ENCODE measurements at regions not wholly inside any gene's neighbourhood (a gene's known extent, or its start where the extent isn't known, plus 50 kb on each side); places are given as distances from the start of the nearest gene placed in this dataset.

DNA sequence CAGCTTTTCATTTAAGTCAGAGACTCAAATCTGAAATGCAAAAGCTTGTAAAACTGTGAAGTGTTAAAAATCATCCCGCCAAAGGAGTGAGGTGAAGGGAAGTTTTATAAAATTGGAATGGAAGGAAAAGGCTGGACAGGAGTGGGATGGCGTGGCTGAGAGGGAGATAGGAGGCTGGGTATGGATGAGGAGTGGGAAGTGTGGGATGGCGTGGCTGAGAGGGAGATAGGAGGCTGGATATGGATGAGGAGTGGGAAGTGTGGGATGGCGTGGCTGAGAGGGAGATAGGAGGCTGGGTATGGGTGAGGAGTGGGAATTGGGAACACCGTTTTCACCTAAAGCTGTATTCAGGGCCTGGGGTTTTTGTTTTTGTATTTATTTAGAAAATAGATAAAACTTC is 59.4 kb upstream of the NKX2-2 start:
- DNase-seq (ENCODE audit: low read depth, low spot score) (no peak), ATAC-seq (no peak), FAIRE-seq (no peak)
- ChIA-PET RAD21 (ENCODE audit: unreplicated experiment) (interaction anchor here (3.5 to 3.9 kb wide), 2 partner anchors 42 to 44 kb away, joined by 18 to 55 read pairs; no protein-coding TSS in a partner anchor), POLR2A (interaction anchor here (0.6 kb wide), 1 partner anchor 337 kb away, joined by 5 read pairs; no protein-coding TSS in a partner anchor), SMC1A (ENCODE audit: uncharacterized antibody, unreplicated experiment) (interaction anchor here (1.0 to 9.4 kb wide), 6 partner anchors 15 to 337 kb away, joined by 3 to 131 read pairs (median 16); no protein-coding TSS in a partner anchor), CTCF (interaction anchor here (0.8 to 7.3 kb wide), 11 partner anchors 11 to 338 kb away, joined by 3 to 149 read pairs (median 29); no protein-coding TSS in a partner anchor)
- intact Hi-C loops (cut with micrococcal nuclease; ENCODE audit: unreplicated experiment), result loop anchor here (2.0 kb wide), 1 partner anchor 336 kb away; no protein-coding TSS in a partner anchor
- Histone ChIP-seq H3K79me2 (ENCODE audit: control insufficient read depth, insufficient read depth, low read length) (no peaks in the 10 kb centered on the region), H2AFZ (ENCODE audit: control insufficient read depth, low read depth, low read length) (no peak overlapping the region), H3K4me3 (no peak overlapping the region), H3K36me3 (ENCODE audit: control insufficient read depth in 2 of 2, insufficient read depth in 2 of 2, low read length in 1 of 2) (no peaks in the 10 kb centered on the region), H3K4me1 (ENCODE audit: control insufficient read depth, insufficient read depth, low read length) (no peaks in the 10 kb centered on the region), H3K9me3 (replicated peaks; ENCODE audit: control insufficient read depth, insufficient read depth, low read length) (no peaks in the 10 kb centered on the region), H3K4me2 (ENCODE audit: control insufficient read depth, insufficient read depth) (no peak overlapping the region), H4K20me1 (ENCODE audit: control insufficient read depth, insufficient read depth) (no peaks in the 10 kb centered on the region), H3K9ac (ENCODE audit: control insufficient read depth, insufficient read depth, low read length) (no peak overlapping the region), H3K27me3 (replicated peaks in 1 of 2; ENCODE audit: control insufficient read depth in 2 of 2, insufficient read depth in 2 of 2, low read length in 1 of 2) (peaks cover 0 to 3% of the 10 kb centered on the region in 2 experiments; a peak in 2 of 4 replicates), H3K27ac (ENCODE audit: control insufficient read depth, insufficient read depth) (no peak overlapping the region)
- in situ Hi-C loops (cut with MboI), result loop anchor here (10.0 kb wide), 1 partner anchor 48 kb away; no protein-coding TSS in a partner anchor
- no TSS peak for BruUV-seq (replicated peaks)
- WGBS (ENCODE audit: insufficient coverage, insufficient replicate concordance, low lambda C conversion rate, missing lambda C conversion rate), result 9% methylated on average over 5 of the region's 5 CpGs
- TF ChIP-seq, protein P1, sequence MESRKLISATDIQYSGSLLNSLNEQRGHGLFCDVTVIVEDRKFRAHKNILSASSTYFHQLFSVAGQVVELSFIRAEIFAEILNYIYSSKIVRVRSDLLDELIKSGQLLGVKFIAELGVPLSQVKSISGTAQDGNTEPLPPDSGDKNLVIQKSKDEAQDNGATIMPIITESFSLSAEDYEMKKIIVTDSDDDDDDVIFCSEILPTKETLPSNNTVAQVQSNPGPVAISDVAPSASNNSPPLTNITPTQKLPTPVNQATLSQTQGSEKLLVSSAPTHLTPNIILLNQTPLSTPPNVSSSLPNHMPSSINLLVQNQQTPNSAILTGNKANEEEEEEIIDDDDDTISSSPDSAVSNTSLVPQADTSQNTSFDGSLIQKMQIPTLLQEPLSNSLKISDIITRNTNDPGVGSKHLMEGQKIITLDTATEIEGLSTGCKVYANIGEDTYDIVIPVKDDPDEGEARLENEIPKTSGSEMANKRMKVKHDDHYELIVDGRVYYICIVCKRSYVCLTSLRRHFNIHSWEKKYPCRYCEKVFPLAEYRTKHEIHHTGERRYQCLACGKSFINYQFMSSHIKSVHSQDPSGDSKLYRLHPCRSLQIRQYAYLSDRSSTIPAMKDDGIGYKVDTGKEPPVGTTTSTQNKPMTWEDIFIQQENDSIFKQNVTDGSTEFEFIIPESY (IDR thresholded peaks at IDR 0.05), result no peak
- TF ChIP-seq, protein P2, sequence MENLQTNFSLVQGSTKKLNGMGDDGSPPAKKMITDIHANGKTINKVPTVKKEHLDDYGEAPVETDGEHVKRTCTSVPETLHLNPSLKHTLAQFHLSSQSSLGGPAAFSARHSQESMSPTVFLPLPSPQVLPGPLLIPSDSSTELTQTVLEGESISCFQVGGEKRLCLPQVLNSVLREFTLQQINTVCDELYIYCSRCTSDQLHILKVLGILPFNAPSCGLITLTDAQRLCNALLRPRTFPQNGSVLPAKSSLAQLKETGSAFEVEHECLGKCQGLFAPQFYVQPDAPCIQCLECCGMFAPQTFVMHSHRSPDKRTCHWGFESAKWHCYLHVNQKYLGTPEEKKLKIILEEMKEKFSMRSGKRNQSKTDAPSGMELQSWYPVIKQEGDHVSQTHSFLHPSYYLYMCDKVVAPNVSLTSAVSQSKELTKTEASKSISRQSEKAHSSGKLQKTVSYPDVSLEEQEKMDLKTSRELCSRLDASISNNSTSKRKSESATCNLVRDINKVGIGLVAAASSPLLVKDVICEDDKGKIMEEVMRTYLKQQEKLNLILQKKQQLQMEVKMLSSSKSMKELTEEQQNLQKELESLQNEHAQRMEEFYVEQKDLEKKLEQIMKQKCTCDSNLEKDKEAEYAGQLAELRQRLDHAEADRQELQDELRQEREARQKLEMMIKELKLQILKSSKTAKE (IDR thresholded peaks at IDR 0.05; ENCODE audit: low read depth, poor library complexity, severe bottlenecking), result no peak
- no peak for TF ChIP-seq BCL3 (IDR thresholded peaks at IDR 0.05; ENCODE audit: borderline replicate concordance, insufficient read depth, low read depth, low read length, poor library complexity, severe bottlenecking)
- no peak for TF ChIP-seq RAD21 (IDR thresholded peaks at IDR 0.05; ENCODE audit: insufficient read depth, low read depth, low read length)
- no peak for TF ChIP-seq POU2F2 (IDR thresholded peaks at IDR 0.05; ENCODE audit: borderline replicate concordance, low read depth, low read length)
- no peak for TF ChIP-seq ZZZ3 (IDR thresholded peaks at IDR 0.05; ENCODE audit: control insufficient read depth, insufficient read length, low read depth)
- TF ChIP-seq GABPA (IDR thresholded peaks at IDR 0.05; ENCODE audit: low read depth), result no peak
- TF ChIP-seq RUNX3 (IDR thresholded peaks at IDR 0.05; ENCODE audit: low read length), result no peak
- TF ChIP-seq TBL1XR1 (IDR thresholded peaks at IDR 0.05; ENCODE audit: low read depth, low read length), result no peak
- TF ChIP-seq MEF2B (IDR thresholded peaks at IDR 0.05; ENCODE audit: partially characterized antibody, poor library complexity, severe bottlenecking), result no peak
- no peak for TF ChIP-seq BRCA1 (IDR thresholded peaks at IDR 0.05; ENCODE audit: low read depth, low read length)
- TF ChIP-seq TCF12 (IDR thresholded peaks at IDR 0.05; ENCODE audit: low read depth, low read length), result no peak
- TF ChIP-seq MTA2 (IDR thresholded peaks at IDR 0.05; ENCODE audit: low read depth), result no peak
- TF ChIP-seq NFYA (IDR thresholded peaks at IDR 0.05; ENCODE audit: borderline replicate concordance, low read depth, low read length), result no peak
- TF ChIP-seq, protein P3, sequence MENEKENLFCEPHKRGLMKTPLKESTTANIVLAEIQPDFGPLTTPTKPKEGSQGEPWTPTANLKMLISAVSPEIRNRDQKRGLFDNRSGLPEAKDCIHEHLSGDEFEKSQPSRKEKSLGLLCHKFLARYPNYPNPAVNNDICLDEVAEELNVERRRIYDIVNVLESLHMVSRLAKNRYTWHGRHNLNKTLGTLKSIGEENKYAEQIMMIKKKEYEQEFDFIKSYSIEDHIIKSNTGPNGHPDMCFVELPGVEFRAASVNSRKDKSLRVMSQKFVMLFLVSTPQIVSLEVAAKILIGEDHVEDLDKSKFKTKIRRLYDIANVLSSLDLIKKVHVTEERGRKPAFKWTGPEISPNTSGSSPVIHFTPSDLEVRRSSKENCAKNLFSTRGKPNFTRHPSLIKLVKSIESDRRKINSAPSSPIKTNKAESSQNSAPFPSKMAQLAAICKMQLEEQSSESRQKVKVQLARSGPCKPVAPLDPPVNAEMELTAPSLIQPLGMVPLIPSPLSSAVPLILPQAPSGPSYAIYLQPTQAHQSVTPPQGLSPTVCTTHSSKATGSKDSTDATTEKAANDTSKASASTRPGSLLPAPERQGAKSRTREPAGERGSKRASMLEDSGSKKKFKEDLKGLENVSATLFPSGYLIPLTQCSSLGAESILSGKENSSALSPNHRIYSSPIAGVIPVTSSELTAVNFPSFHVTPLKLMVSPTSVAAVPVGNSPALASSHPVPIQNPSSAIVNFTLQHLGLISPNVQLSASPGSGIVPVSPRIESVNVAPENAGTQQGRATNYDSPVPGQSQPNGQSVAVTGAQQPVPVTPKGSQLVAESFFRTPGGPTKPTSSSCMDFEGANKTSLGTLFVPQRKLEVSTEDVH (IDR thresholded peaks at IDR 0.05; ENCODE audit: low read depth, partially characterized antibody), result no peak

All from GM12878 (cell line).